Bronchial epithelial cell (primary cell): ENCODE measurements at regions not wholly inside any gene's neighbourhood (a gene's known extent, or its start where the extent isn't known, plus 50 kb on each side); places are given as distances from the start of the nearest gene placed in this dataset.

ENCODE experiments used
- DNase-seq: peaks from one replicate; pipeline ENCODE4 v3.0.0-alpha.2; 2010; ENCODE audit warnings: low read depth
- FAIRE-seq: peaks from 2 replicates; lab custom pipeline; 2011; peaks lifted over from hg19 to GRCh38; lab: Jason Lieb, UNC
- H3K27me3 ChIP-seq: 2 replicates; pipeline ENCODE4 v1.5.1; 2011; ENCODE audit warnings: low read length; ENCODE audit not compliant: control insufficient read depth, insufficient read depth
- H3K36me3 ChIP-seq: 2 replicates; pipeline ENCODE4 v1.5.1; 2011; ENCODE audit warnings: low read length; ENCODE audit not compliant: control insufficient read depth, insufficient read depth
- H3K4me3 ChIP-seq: 2 replicates; pipeline ENCODE4 v1.5.1; 2011; ENCODE audit warnings: mild to moderate bottlenecking, low read depth, low read length, control low read depth
- CTCF ChIP-seq: IDR thresholded peaks from 2 replicates; pipeline ENCODE4 v1.5.1; 2011; ENCODE audit warnings: mild to moderate bottlenecking, moderate library complexity, low read length, control low read depth, inconsistent platforms; ENCODE audit not compliant: insufficient read depth, severe bottlenecking

GRCh38 chr13:44810061-44810840 lies 179.0 kb downstream of the NUFIP1 start:
- DNase-seq (no peak), FAIRE-seq (no peak)
- TF ChIP-seq CTCF: no peak
- H3K36me3 ChIP-seq: no peaks in the 10 kb centered on the region
- H3K4me3 ChIP-seq: no peak overlapping the region
- no peaks in the 10 kb centered on the region for H3K27me3 ChIP-seq

GRCh38 chr13:44809190-44809589 lies 180.1 kb downstream of the NUFIP1 start:
- no peak for TF ChIP-seq CTCF
- DNase-seq (no peak), FAIRE-seq (no peak)
- no peaks in the 10 kb centered on the region for H3K27me3 ChIP-seq
- H3K36me3 ChIP-seq: no peaks in the 10 kb centered on the region
- no peak overlapping the region for H3K4me3 ChIP-seq

- no peak overlapping the region for H3K4me3 ChIP-seq
- DNase-seq: no peak
- no peak for TF ChIP-seq CTCF
- no peaks in the 10 kb centered on the region for H3K36me3 ChIP-seq
- no peak for FAIRE-seq
- H3K27me3 ChIP-seq: no peaks in the 10 kb centered on the region
These were observed 181.1 kb downstream of the NUFIP1 start for GRCh38 chr13:44808185-44808584.

- H3K27me3 ChIP-seq: no peaks in the 10 kb centered on the region
- no peaks in the 10 kb centered on the region for H3K36me3 ChIP-seq
- no peak for TF ChIP-seq CTCF
- no peak for FAIRE-seq
- no peak for DNase-seq
- H3K4me3 ChIP-seq: no peak overlapping the region
These were observed 181.7 kb downstream of the NUFIP1 start for GRCh38 chr13:44807449-44808034.

GRCh38 chr13:44806826-44807225 lies 182.4 kb downstream of the NUFIP1 start:
- DNase-seq (no peak), FAIRE-seq (no peak)
- no peak for TF ChIP-seq CTCF

More at GRCh38 chr13:44806826-44807225, 182.4 kb downstream of the NUFIP1 start:
- Histone ChIP-seq H3K36me3 (no peaks in the 10 kb centered on the region), H3K27me3 (no peaks in the 10 kb centered on the region), H3K4me3 (no peak overlapping the region)
